Osteoblast (primary cell): ENCODE measurements at regions not wholly inside any gene's neighbourhood (a gene's known extent, or its start where the extent isn't known, plus 50 kb on each side); places are given as distances from the start of the nearest gene placed in this dataset.

Experiments
- DNase-seq: peaks from one replicate; pipeline ENCODE4 v3.0.0; 2011; ENCODE audit warnings: low spot score, mixed read lengths; ENCODE audit not compliant: insufficient read length; ENCODE audit errors: missing footprints
- H2AFZ ChIP-seq: 2 replicates; pipeline ENCODE4 v1.6.0; 2011; ENCODE audit warnings: mild to moderate bottlenecking, low read length
- H3K27ac ChIP-seq: 2 replicates; pipeline ENCODE4 v1.5.1; 2011; ENCODE audit warnings: mild to moderate bottlenecking, low read depth, low read length, moderate library complexity
- H3K27me3 ChIP-seq: 2 replicates; pipeline ENCODE4 v1.6.0; 2012; ENCODE audit warnings: mild to moderate bottlenecking, control low read depth, inconsistent platforms, low read length, moderate library complexity; ENCODE audit not compliant: insufficient read depth
- H3K36me3 ChIP-seq: 2 replicates; pipeline ENCODE4 v1.5.1; 2011; ENCODE audit warnings: mild to moderate bottlenecking, low read length, control low read depth, moderate library complexity; ENCODE audit not compliant: insufficient read depth
- H3K4me1 ChIP-seq: 2 replicates; pipeline ENCODE4 v1.5.1; 2011; ENCODE audit warnings: mild to moderate bottlenecking, low read length, control low read depth, moderate library complexity; ENCODE audit not compliant: insufficient read depth
- H3K4me2 ChIP-seq: 2 replicates; pipeline ENCODE4 v1.6.0; 2011; ENCODE audit warnings: mild to moderate bottlenecking, low read length; ENCODE audit not compliant: insufficient read depth
- H3K4me3 ChIP-seq: fragments of 200-600 bp; sonication (generic); 3 replicates; pipeline ENCODE4 v1.5.1; 2012; ENCODE audit warnings: mild to moderate bottlenecking, low read length, inconsistent platforms; ENCODE audit not compliant: insufficient read depth
- H3K79me2 ChIP-seq: 2 replicates; pipeline ENCODE4 v1.6.0; 2012; ENCODE audit warnings: mild to moderate bottlenecking, low read length, control low read depth, inconsistent platforms; ENCODE audit not compliant: insufficient read depth
- H3K9me3 ChIP-seq: 2 replicates; pipeline ENCODE4 v1.5.1; 2011; ENCODE audit warnings: low read depth, low read length, control low read depth
- H4K20me1 ChIP-seq: 2 replicates; pipeline ENCODE4 v1.6.0; 2012; ENCODE audit warnings: mild to moderate bottlenecking, low read length, control low read depth; ENCODE audit not compliant: insufficient read depth
- CTCF ChIP-seq: IDR thresholded peaks from 2 replicates; pipeline ENCODE4 v1.5.1; 2011; ENCODE audit warnings: mild to moderate bottlenecking, low read depth, low read length, moderate library complexity; ENCODE audit errors: extremely low read depth

GRCh38 chr22:49243335-49243734 lies 584.3 kb downstream of the BRD1 start:
- no peak for TF ChIP-seq CTCF
- Histone ChIP-seq H2AFZ (no peak overlapping the region), H3K79me2 (no peaks in the 10 kb centered on the region), H3K27me3 (no peaks in the 10 kb centered on the region), H3K4me1 (no peaks in the 10 kb centered on the region), H3K9me3 (no peaks in the 10 kb centered on the region), H3K27ac (no peak overlapping the region), H3K4me3 (no peak overlapping the region), H3K36me3 (no peaks in the 10 kb centered on the region), H4K20me1 (no peaks in the 10 kb centered on the region), H3K4me2 (no peak overlapping the region)
- DNase-seq: no peak

- Histone ChIP-seq H2AFZ (no peak overlapping the region), H3K4me1 (no peaks in the 10 kb centered on the region), H3K27me3 (no peaks in the 10 kb centered on the region), H3K27ac (no peak overlapping the region), H3K36me3 (no peaks in the 10 kb centered on the region), H4K20me1 (no peaks in the 10 kb centered on the region), H3K4me3 (no peak overlapping the region), H3K9me3 (no peaks in the 10 kb centered on the region), H3K79me2 (no peaks in the 10 kb centered on the region), H3K4me2 (no peak overlapping the region)
- no peak for TF ChIP-seq CTCF
- DNase-seq: no peak
These were observed 585.2 kb downstream of the BRD1 start for GRCh38 chr22:49242480-49242879.

- H3K4me1 ChIP-seq: no peaks in the 10 kb centered on the region
- H3K4me2 ChIP-seq: no peak overlapping the region
- no peak overlapping the region for H3K4me3 ChIP-seq
- H2AFZ ChIP-seq: no peak overlapping the region
- TF ChIP-seq CTCF: no peak
- H3K79me2 ChIP-seq: no peaks in the 10 kb centered on the region
- no peaks in the 10 kb centered on the region for H3K36me3 ChIP-seq
- H4K20me1 ChIP-seq: no peaks in the 10 kb centered on the region
- no peaks in the 10 kb centered on the region for H3K9me3 ChIP-seq
- DNase-seq: no peak
- H3K27me3 ChIP-seq: no peaks in the 10 kb centered on the region
- H3K27ac ChIP-seq: no peak overlapping the region
These were observed 586.4 kb downstream of the BRD1 start for GRCh38 chr22:49241174-49241851.

- no peaks in the 10 kb centered on the region for H3K36me3 ChIP-seq
- H3K79me2 ChIP-seq: no peaks in the 10 kb centered on the region
- no peak overlapping the region for H2AFZ ChIP-seq
- TF ChIP-seq CTCF: no peak
- H3K4me1 ChIP-seq: no peaks in the 10 kb centered on the region
- H4K20me1 ChIP-seq: no peaks in the 10 kb centered on the region
- no peak overlapping the region for H3K4me3 ChIP-seq
- H3K9me3 ChIP-seq: peaks cover 4% of the 10 kb centered on the region
- no peak for DNase-seq
- H3K27ac ChIP-seq: no peak overlapping the region
- H3K4me2 ChIP-seq: no peak overlapping the region
- H3K27me3 ChIP-seq: no peaks in the 10 kb centered on the region
These were observed 587.2 kb downstream of the BRD1 start for GRCh38 chr22:49240472-49240871.
